ENCODE measurements at regions not wholly inside any gene's neighbourhood (a gene's known extent, or its start where the extent isn't known, plus 50 kb on each side); places are given as distances from the start of the nearest gene placed in this dataset.

- no peak for TF ChIP-seq CTCF (conservative IDR thresholded peaks at IDR 0.05)
- H3K36me3 Mint-ChIP-seq (ENCODE audit: low read depth): no peaks in the 10 kb centered on the region
- H3K27ac Mint-ChIP-seq (ENCODE audit: unreplicated experiment): no peak overlapping the region
- H3K9me3 Mint-ChIP-seq: no peaks in the 10 kb centered on the region
- H3K27me3 Mint-ChIP-seq (ENCODE audit: low read depth): peaks cover 51% of the 10 kb centered on the region
- no peak overlapping the region for H3K4me3 Mint-ChIP-seq
- no peak for DNase-seq (ENCODE audit: low read depth, low spot score)
- no peaks in the 10 kb centered on the region for H3K4me1 Mint-ChIP-seq
Measured at GRCh38 chr22:49425356-49425755, 402.3 kb downstream of the BRD1 start.

GRCh38 chr22:49424893-49425270, 402.8 kb downstream of the BRD1 start:
- no peak for DNase-seq (ENCODE audit: low read depth, low spot score)
- H3K27ac Mint-ChIP-seq (ENCODE audit: unreplicated experiment): no peak overlapping the region
- H3K27me3 Mint-ChIP-seq (ENCODE audit: low read depth): peaks cover 51% of the 10 kb centered on the region
- no peaks in the 10 kb centered on the region for H3K9me3 Mint-ChIP-seq
- no peak for TF ChIP-seq CTCF (conservative IDR thresholded peaks at IDR 0.05)
- no peaks in the 10 kb centered on the region for H3K36me3 Mint-ChIP-seq (ENCODE audit: low read depth)
- H3K4me3 Mint-ChIP-seq: no peak overlapping the region
- no peaks in the 10 kb centered on the region for H3K4me1 Mint-ChIP-seq

GRCh38 chr22:49423125-49423650, 404.5 kb downstream of the BRD1 start:
- Mint-ChIP-seq H3K4me3 (no peak overlapping the region), H3K36me3 (ENCODE audit: low read depth) (no peaks in the 10 kb centered on the region), H3K27me3 (ENCODE audit: low read depth) (peaks cover 47% of the 10 kb centered on the region), H3K27ac (ENCODE audit: unreplicated experiment) (no peak overlapping the region), H3K9me3 (no peaks in the 10 kb centered on the region), H3K4me1 (no peaks in the 10 kb centered on the region)
- TF ChIP-seq CTCF (conservative IDR thresholded peaks at IDR 0.05): no peak
- no peak for DNase-seq (ENCODE audit: low read depth, low spot score)

- no peak overlapping the region for H3K4me3 Mint-ChIP-seq
- DNase-seq (ENCODE audit: low read depth, low spot score): no peak
- no peaks in the 10 kb centered on the region for H3K9me3 Mint-ChIP-seq
- no peaks in the 10 kb centered on the region for H3K4me1 Mint-ChIP-seq
- no peak for TF ChIP-seq CTCF (conservative IDR thresholded peaks at IDR 0.05)
- no peaks in the 10 kb centered on the region for H3K36me3 Mint-ChIP-seq (ENCODE audit: low read depth)
- no peak overlapping the region for H3K27ac Mint-ChIP-seq (ENCODE audit: unreplicated experiment)
- peaks cover 44% of the 10 kb centered on the region for H3K27me3 Mint-ChIP-seq (ENCODE audit: low read depth)
Measured at GRCh38 chr22:49422701-49423100, 405.0 kb downstream of the BRD1 start.

- Mint-ChIP-seq H3K36me3 (ENCODE audit: low read depth) (no peaks in the 10 kb centered on the region), H3K27ac (ENCODE audit: unreplicated experiment) (no peak overlapping the region), H3K4me3 (no peak overlapping the region), H3K4me1 (no peaks in the 10 kb centered on the region), H3K27me3 (ENCODE audit: low read depth) (peaks cover 34% of the 10 kb centered on the region), H3K9me3 (no peaks in the 10 kb centered on the region)
- DNase-seq (ENCODE audit: low read depth, low spot score): no peak
- no peak for TF ChIP-seq CTCF (conservative IDR thresholded peaks at IDR 0.05)
Measured at GRCh38 chr22:49420651-49421050, 407.0 kb downstream of the BRD1 start.

GRCh38 chr22:49419661-49420060, 408.0 kb downstream of the BRD1 start:
- no peaks in the 10 kb centered on the region for H3K4me1 Mint-ChIP-seq
- H3K27me3 Mint-ChIP-seq (ENCODE audit: low read depth): peaks cover 24% of the 10 kb centered on the region
- no peak overlapping the region for H3K4me3 Mint-ChIP-seq
- DNase-seq (ENCODE audit: low read depth, low spot score): no peak
- no peaks in the 10 kb centered on the region for H3K36me3 Mint-ChIP-seq (ENCODE audit: low read depth)
- no peaks in the 10 kb centered on the region for H3K9me3 Mint-ChIP-seq
- H3K27ac Mint-ChIP-seq (ENCODE audit: unreplicated experiment): no peak overlapping the region
- TF ChIP-seq CTCF (conservative IDR thresholded peaks at IDR 0.05): no peak

All from neural crest cell (in vitro differentiated cells).